Astrocyte of the cerebellum (primary cell): ENCODE measurements at regions not wholly inside any gene's neighbourhood (a gene's known extent, or its start where the extent isn't known, plus 50 kb on each side); places are given as distances from the start of the nearest gene placed in this dataset.

Experiments
- DNase-seq: peaks from one replicate; pipeline ENCODE4 v3.0.0-alpha.2; 2011; ENCODE audit warnings: low read depth
- H3K4me3 ChIP-seq: 2 replicates; pipeline ENCODE4 v1.5.1; 2011; ENCODE audit warnings: mild to moderate bottlenecking, low read depth, low read length, moderate library complexity
- CTCF ChIP-seq: IDR thresholded peaks from 2 replicates; pipeline ENCODE4 v1.5.1; 2012; ENCODE audit warnings: low read length, low read depth, moderate library complexity, mild to moderate bottlenecking; ENCODE audit errors: missing control alignments
- in situ Hi-C: cut with HindIII; loops from 2 replicates; pipeline ENCODE4 v1.10.0; 2017; ENCODE audit warnings: low sequenced_read_pairs

GRCh38 chr6:164337024-164337924 lies 922.8 kb downstream of the QKI start:
- no peak for DNase-seq
- TF ChIP-seq CTCF = no peak
- no peak overlapping the region for H3K4me3 ChIP-seq
- in situ Hi-C loops = no loop called here

- in situ Hi-C loops = no loop called here
- no peak for TF ChIP-seq CTCF
- no peak overlapping the region for H3K4me3 ChIP-seq
- DNase-seq = no peak
Measured at GRCh38 chr6:164336455-164336854, 921.9 kb downstream of the QKI start.

- DNase-seq = no peak
- in situ Hi-C loops = no loop called here
- no peak for TF ChIP-seq CTCF
- no peak overlapping the region for H3K4me3 ChIP-seq
Measured at GRCh38 chr6:164331026-164331425, 916.5 kb downstream of the QKI start.

GRCh38 chr6:164325168-164325567 lies 910.6 kb downstream of the QKI start:
- no peak for TF ChIP-seq CTCF
- no peak overlapping the region for H3K4me3 ChIP-seq
- DNase-seq = no peak
- in situ Hi-C loops = no loop called here

- in situ Hi-C loops = no loop called here
- peak; percentile 81 for DNase-seq
- H3K4me3 ChIP-seq = no peak overlapping the region
- no peak for TF ChIP-seq CTCF
Measured at GRCh38 chr6:164322533-164322932, 908.0 kb downstream of the QKI start.

- in situ Hi-C loops = no loop called here
- no peak for TF ChIP-seq CTCF
- no peak overlapping the region for H3K4me3 ChIP-seq
- no peak for DNase-seq
Measured at GRCh38 chr6:164321297-164321696, 906.8 kb downstream of the QKI start.
